K562 (cell line): ENCODE measurements at regions not wholly inside any gene's neighbourhood (a gene's known extent, or its start where the extent isn't known, plus 50 kb on each side); places are given as distances from the start of the nearest gene placed in this dataset.

ENCODE experiments used
- ATAC-seq: fragments of 200-7000 bp; cut with Tn5 transposase; 3 replicates; pipeline ENCODE4 v1.9.1; 2020; ENCODE audit warnings: moderate library complexity
- BruUV-seq: library from RNA; stranded (reverse); fragments of 400-500 nt; replicated peaks from 2 replicates; lab custom pipeline; 2021; lab: Mats Ljungman, UMichigan
- CTCF ChIA-PET: fragments of 300-600 bp; formaldehyde crosslinking; extraction: SDS; loops from one replicate; lab custom pipeline; 2021; ENCODE audit warnings: low intra/inter-chr PET ratio; lab: Yijun Ruan, JAX
- POLR2A ChIA-PET: fragments of 300-600, 350-650 bp; sonication (Branson Sonifier 250); formaldehyde crosslinking; extraction: SDS; loops from one replicate; lab custom pipeline; 2021; ENCODE audit warnings: antibody characterized with exemption, inconsistent platforms; lab: Yijun Ruan, JAX
- DNase-seq, 4 experiments: peaks; one replicate each; pipeline versions ENCODE4 v3.0.0 to v3.0.0-alpha.2; 2011 to 2018; ENCODE audit warnings: low spot score in 3 of 4, mixed read lengths in 3 of 4; ENCODE audit errors: extremely low read depth in 1 of 4
- FAIRE-seq: peaks from 2 replicates; lab custom pipeline; 2011; peaks lifted over from hg19 to GRCh38; lab: Jason Lieb, UNC
- H2AFZ ChIP-seq: 2 replicates; pipeline ENCODE4 v1.6.0; 2011; ENCODE audit warnings: low read depth, low read length, control low read depth, inconsistent platforms
- H3K27ac ChIP-seq: fragments of 200-600 bp; 3 replicates; pipeline ENCODE4 v1.8.0; 2011; ENCODE audit warnings: low read depth, mild to moderate bottlenecking, control low read depth, inconsistent platforms, low read length, moderate library complexity, mixed read lengths; ENCODE audit errors: extremely low read depth
- H3K27me3 ChIP-seq, 2 experiments: fragments of 300-600 bp in 1 of 2; 2 replicates in 1 of 2; 3 replicates in 1 of 2; pipeline versions ENCODE4 v1.6.0 to v1.8.0; 2011; ENCODE audit warnings: inconsistent platforms in 2 of 2, low read length in 2 of 2, mild to moderate bottlenecking in 1 of 2, mixed read lengths in 1 of 2, moderate library complexity in 1 of 2; ENCODE audit not compliant: control insufficient read depth in 2 of 2, insufficient read depth in 2 of 2
- H3K36me3 ChIP-seq: fragments of 300-600 bp; 3 replicates; pipeline ENCODE4 v1.8.0; 2011; ENCODE audit warnings: mild to moderate bottlenecking, low read length, inconsistent platforms; ENCODE audit not compliant: control insufficient read depth, insufficient read depth
- H3K4me1 ChIP-seq, 2 experiments: fragments of 200-600 bp in 1 of 2; replicated peaks in 1 of 2; 2 replicates in 1 of 2; 3 replicates in 1 of 2; pipeline versions ENCODE4 v1.5.1 to v1.8.0; 2011; ENCODE audit warnings: inconsistent platforms in 2 of 2, low read length in 2 of 2, mild to moderate bottlenecking in 1 of 2, mixed read lengths in 1 of 2, moderate library complexity in 1 of 2; ENCODE audit not compliant: control insufficient read depth in 2 of 2, insufficient read depth in 2 of 2
- H3K4me2 ChIP-seq: 2 replicates; pipeline ENCODE4 v1.6.1; 2011; ENCODE audit warnings: low read length, control low read depth, inconsistent platforms, mixed read lengths; ENCODE audit not compliant: insufficient read depth
- H3K4me3 ChIP-seq: fragments of 200-600 bp; sonication (generic), shearing (Covaris generic); 2 replicates; pipeline ENCODE4 v1.5.1; 2016; ENCODE audit warnings: control low read depth, inconsistent platforms
- H3K79me2 ChIP-seq: fragments of 200-600 bp; 3 replicates; pipeline ENCODE4 v1.8.0; 2011; ENCODE audit warnings: low read length, inconsistent platforms; ENCODE audit not compliant: control insufficient read depth, insufficient read depth
- H3K9ac ChIP-seq, 2 experiments: 2 replicates each; pipeline versions ENCODE4 v1.6.0 to v1.6.1; 2011; ENCODE audit warnings: low read depth in 2 of 2, low read length in 2 of 2, control low read depth in 1 of 2, inconsistent platforms in 1 of 2, mild to moderate bottlenecking in 1 of 2, mixed read lengths in 1 of 2; ENCODE audit not compliant: insufficient read depth in 1 of 2
- H3K9me1 ChIP-seq: one replicate; pipeline ENCODE4 v1.6.0; 2011; ENCODE audit warnings: inconsistent platforms, mild to moderate bottlenecking, low read length, moderate library complexity; ENCODE audit not compliant: control insufficient read depth, insufficient read depth
- H3K9me3 ChIP-seq: replicated peaks from 2 replicates; pipeline ENCODE4 v1.5.1; 2011; ENCODE audit warnings: low read depth, low read length, inconsistent platforms; ENCODE audit not compliant: control insufficient read depth, insufficient read depth
- H4K20me1 ChIP-seq: replicated peaks from 2 replicates; pipeline ENCODE4 v1.6.1; 2011; ENCODE audit warnings: low read length, inconsistent platforms, mixed read lengths; ENCODE audit not compliant: control insufficient read depth, insufficient read depth
- CXXC5 ChIP-seq: fragments of 250-450 bp; sonication (Bioruptor Pico); IDR thresholded peaks from 2 replicates; pipeline ENCODE4 v1.8.0; 2022; ENCODE audit warnings: inconsistent platforms, mild to moderate bottlenecking, moderate library complexity
- FOXJ2 ChIP-seq: fragments of 200-800 bp; sonication (Bioruptor generic); IDR thresholded peaks from 2 replicates; pipeline ENCODE4 v1.6.1; 2016; ENCODE audit warnings: missing genetic modification characterization, missing compliant biosample characterization
- JUN ChIP-seq, 2 experiments: sonication (generic) in 1 of 2; formaldehyde crosslinking in 1 of 2; IDR thresholded peaks; 2 replicates each; pipeline versions ENCODE4 v1.6.1 to v1.8.0; 2012 to 2022; ENCODE audit warnings: borderline replicate concordance in 2 of 2, mild to moderate bottlenecking in 2 of 2, improper control_type of control experiment in 1 of 2, low read depth in 1 of 2, low read length in 1 of 2, missing genetic modification reagents in 1 of 2
- NR4A1 ChIP-seq, 2 experiments: fragments of 250-450 bp in 1 of 2; fragments of 450-650 bp in 1 of 2; sonication (Bioruptor Pico) in 1 of 2; IDR thresholded peaks; 2 replicates each; pipeline versions ENCODE4 v1.4.0 to v1.6.1; 2016 to 2020; ENCODE audit warnings: mild to moderate bottlenecking in 2 of 2, missing compliant biosample characterization in 1 of 2, missing genetic modification characterization in 1 of 2, moderate library complexity in 1 of 2
- SLC30A9 ChIP-seq: fragments of 250-450 bp; sonication (Bioruptor Pico); IDR thresholded peaks from 2 replicates; pipeline ENCODE4 v1.8.0; 2022; ENCODE audit warnings: mild to moderate bottlenecking, moderate library complexity
- SMAD4 ChIP-seq: fragments of 250-450 bp; sonication (Bioruptor Pico); conservative IDR thresholded peaks from 2 replicates; pipeline ENCODE4 v1.8.0; 2021; ENCODE audit warnings: inconsistent platforms, mild to moderate bottlenecking, moderate library complexity
- TBL1XR1 ChIP-seq, 2 experiments: IDR thresholded peaks; 2 replicates each; pipeline ENCODE4 v1.6.1; 2012; ENCODE audit warnings: improper control_type of control experiment in 2 of 2, low read length in 2 of 2, mild to moderate bottlenecking in 1 of 2
- ZNF24 ChIP-seq: fragments of 450-650 bp; IDR thresholded peaks from 2 replicates; pipeline ENCODE4 v1.6.1; 2016
- ZNF551 ChIP-seq: fragments of 250-450 bp; sonication (Bioruptor Pico); IDR thresholded peaks from 2 replicates; pipeline ENCODE4 v1.5.0; 2021; ENCODE audit warnings: mild to moderate bottlenecking, moderate library complexity
- ZNF668 ChIP-seq: fragments of 250-450 bp; sonication (Bioruptor Pico); IDR thresholded peaks from 2 replicates; pipeline ENCODE4 v1.8.0; 2022; ENCODE audit warnings: mild to moderate bottlenecking, inconsistent platforms
- ZNF766 ChIP-seq: fragments of 200-800 bp; sonication (Bioruptor generic); conservative IDR thresholded peaks from 2 replicates; pipeline ENCODE4 v1.6.1; 2016; ENCODE audit warnings: missing genetic modification characterization, missing compliant biosample characterization
- WGBS: fragments of 100-300 bp; shearing (Covaris generic); methylation state at CpG from one replicate; pipeline ENCODE4 v1.1.6; 2016; ENCODE audit warnings: low coverage, mixed read lengths; ENCODE audit not compliant: insufficient coverage; ENCODE audit errors: missing lambda C conversion rate; 5-methylcytosine and 5-hydroxymethylcytosine counted together
- in situ Hi-C: fragments of 300-500 bp; cut with MboI; formaldehyde crosslinking; loops from 4 replicates; pipeline ENCODE4 v1.15.0; 2018; ENCODE audit warnings: inconsistent platforms, mixed read lengths
- intact Hi-C: fragments of 100-400 bp; cut with micrococcal nuclease; formaldehyde crosslinking; loops from 2 replicates; pipeline ENCODE4 v1.14.2; 2022
- TF ChIP-seq, protein P1 (sequence below): sonication (generic); formaldehyde crosslinking; IDR thresholded peaks from 2 replicates; pipeline ENCODE4 v1.8.0; 2023; ENCODE audit warnings: missing genetic modification reagents, mild to moderate bottlenecking, borderline replicate concordance
- TF ChIP-seq, protein P2 (sequence below): fragments of 250-450 bp; sonication (Bioruptor Pico); IDR thresholded peaks from 2 replicates; pipeline ENCODE4 v1.4.0; 2020
- TF ChIP-seq, protein P3 (sequence below): fragments of 250-450 bp; sonication (Bioruptor Pico); IDR thresholded peaks from 2 replicates; pipeline ENCODE4 v1.4.0; 2020; ENCODE audit warnings: mild to moderate bottlenecking, moderate library complexity

DNA sequence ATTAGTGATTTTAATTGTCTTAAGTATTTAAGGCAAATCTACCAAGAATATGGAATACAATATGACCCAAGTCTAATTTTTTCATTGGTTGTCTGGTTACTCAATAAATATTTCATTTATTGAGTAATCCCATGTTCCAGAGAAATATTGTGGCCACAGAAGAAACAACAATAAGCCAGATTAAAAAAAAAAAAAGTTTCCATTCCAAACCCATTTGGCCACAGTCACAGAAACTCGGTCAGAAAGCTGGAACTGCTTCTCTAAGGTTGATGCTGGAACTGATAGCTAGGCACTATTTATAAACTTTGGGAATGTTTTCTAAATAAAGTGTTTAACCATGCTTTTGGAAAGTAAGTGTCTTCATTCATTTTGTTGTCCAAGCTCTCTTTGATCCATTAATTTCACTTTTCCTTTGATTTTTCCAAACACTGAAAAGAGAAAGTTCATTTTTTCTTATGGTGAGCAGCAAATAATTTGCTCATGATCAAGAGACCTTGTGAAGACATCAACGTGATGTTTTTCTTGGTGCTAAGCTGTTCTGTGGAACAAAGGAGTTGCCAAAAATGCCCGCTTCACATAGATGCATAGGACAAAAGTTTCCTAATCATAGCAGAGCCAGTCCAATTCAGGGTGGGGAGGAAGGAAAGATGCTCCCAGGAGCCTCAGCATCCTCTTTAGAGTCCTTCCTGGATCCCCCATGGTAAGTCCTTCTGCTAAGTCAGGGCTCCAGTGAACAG lies 72.1 kb upstream of the CCBE1 start:
- Histone ChIP-seq H3K36me3 (no peaks in the 10 kb centered on the region), H3K4me2 (no peak overlapping the region), H3K27ac (no peak overlapping the region), H3K27me3 (no peaks in the 10 kb centered on the region), H3K9me1 (no peaks in the 10 kb centered on the region), H3K9me3 (no peaks in the 10 kb centered on the region), H3K4me3 (no peak overlapping the region), H3K4me1 (no peaks in the 10 kb centered on the region), H3K79me2 (no peaks in the 10 kb centered on the region), H4K20me1 (no peaks in the 10 kb centered on the region), H2AFZ (no peak overlapping the region), H3K9ac (no peak overlapping the region)
- in situ Hi-C loops, result no loop called here
- no TSS peak for BruUV-seq
- ChIA-PET CTCF (no interaction called here), POLR2A (interaction anchor here (1.2 kb wide), 1 partner anchor 12 kb away, joined by 3 read pairs; no protein-coding TSS in a partner anchor)
- intact Hi-C loops, result no loop called here
- no peak for DNase-seq
- no peak for FAIRE-seq
- WGBS, result 0% methylated on average over 2 of the region's 3 CpGs
- no peak for ATAC-seq
- TF ChIP-seq, protein P1, sequence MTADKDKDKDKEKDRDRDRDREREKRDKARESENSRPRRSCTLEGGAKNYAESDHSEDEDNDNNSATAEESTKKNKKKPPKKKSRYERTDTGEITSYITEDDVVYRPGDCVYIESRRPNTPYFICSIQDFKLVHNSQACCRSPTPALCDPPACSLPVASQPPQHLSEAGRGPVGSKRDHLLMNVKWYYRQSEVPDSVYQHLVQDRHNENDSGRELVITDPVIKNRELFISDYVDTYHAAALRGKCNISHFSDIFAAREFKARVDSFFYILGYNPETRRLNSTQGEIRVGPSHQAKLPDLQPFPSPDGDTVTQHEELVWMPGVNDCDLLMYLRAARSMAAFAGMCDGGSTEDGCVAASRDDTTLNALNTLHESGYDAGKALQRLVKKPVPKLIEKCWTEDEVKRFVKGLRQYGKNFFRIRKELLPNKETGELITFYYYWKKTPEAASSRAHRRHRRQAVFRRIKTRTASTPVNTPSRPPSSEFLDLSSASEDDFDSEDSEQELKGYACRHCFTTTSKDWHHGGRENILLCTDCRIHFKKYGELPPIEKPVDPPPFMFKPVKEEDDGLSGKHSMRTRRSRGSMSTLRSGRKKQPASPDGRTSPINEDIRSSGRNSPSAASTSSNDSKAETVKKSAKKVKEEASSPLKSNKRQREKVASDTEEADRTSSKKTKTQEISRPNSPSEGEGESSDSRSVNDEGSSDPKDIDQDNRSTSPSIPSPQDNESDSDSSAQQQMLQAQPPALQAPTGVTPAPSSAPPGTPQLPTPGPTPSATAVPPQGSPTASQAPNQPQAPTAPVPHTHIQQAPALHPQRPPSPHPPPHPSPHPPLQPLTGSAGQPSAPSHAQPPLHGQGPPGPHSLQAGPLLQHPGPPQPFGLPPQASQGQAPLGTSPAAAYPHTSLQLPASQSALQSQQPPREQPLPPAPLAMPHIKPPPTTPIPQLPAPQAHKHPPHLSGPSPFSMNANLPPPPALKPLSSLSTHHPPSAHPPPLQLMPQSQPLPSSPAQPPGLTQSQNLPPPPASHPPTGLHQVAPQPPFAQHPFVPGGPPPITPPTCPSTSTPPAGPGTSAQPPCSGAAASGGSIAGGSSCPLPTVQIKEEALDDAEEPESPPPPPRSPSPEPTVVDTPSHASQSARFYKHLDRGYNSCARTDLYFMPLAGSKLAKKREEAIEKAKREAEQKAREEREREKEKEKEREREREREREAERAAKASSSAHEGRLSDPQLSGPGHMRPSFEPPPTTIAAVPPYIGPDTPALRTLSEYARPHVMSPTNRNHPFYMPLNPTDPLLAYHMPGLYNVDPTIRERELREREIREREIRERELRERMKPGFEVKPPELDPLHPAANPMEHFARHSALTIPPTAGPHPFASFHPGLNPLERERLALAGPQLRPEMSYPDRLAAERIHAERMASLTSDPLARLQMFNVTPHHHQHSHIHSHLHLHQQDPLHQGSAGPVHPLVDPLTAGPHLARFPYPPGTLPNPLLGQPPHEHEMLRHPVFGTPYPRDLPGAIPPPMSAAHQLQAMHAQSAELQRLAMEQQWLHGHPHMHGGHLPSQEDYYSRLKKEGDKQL (CRISPR knock-in tag), result no peak
- no peak for TF ChIP-seq TBL1XR1 (IDR thresholded peaks at IDR 0.05; ENCODE audit: low read length in 2 of 2)
- TF ChIP-seq CXXC5 (CRISPR knock-in tag), result no peak
- TF ChIP-seq NR4A1 (CRISPR knock-in tag; IDR thresholded peaks at IDR 0.05), result no peak
- TF ChIP-seq NR4A1 (tag; IDR thresholded peaks at IDR 0.05), result no peak
- TF ChIP-seq ZNF668 (CRISPR knock-in tag), result no peak
- no peak for TF ChIP-seq FOXJ2 (tag)
- TF ChIP-seq JUN (IDR thresholded peaks at IDR 0.05; ENCODE audit: borderline replicate concordance, low read depth, low read length), result no peak
- TF ChIP-seq JUN (CRISPR knock-in tag; IDR thresholded peaks at IDR 0.05; ENCODE audit: borderline replicate concordance), result no peak
- no peak for TF ChIP-seq ZNF24
- no peak for TF ChIP-seq SLC30A9 (CRISPR knock-in tag)
- TF ChIP-seq ZNF551 (CRISPR knock-in tag), result no peak
- TF ChIP-seq ZNF766 (CRISPR knock-in tag), result no peak
- TF ChIP-seq SMAD4 (CRISPR knock-in tag), result no peak
- TF ChIP-seq, protein P2, sequence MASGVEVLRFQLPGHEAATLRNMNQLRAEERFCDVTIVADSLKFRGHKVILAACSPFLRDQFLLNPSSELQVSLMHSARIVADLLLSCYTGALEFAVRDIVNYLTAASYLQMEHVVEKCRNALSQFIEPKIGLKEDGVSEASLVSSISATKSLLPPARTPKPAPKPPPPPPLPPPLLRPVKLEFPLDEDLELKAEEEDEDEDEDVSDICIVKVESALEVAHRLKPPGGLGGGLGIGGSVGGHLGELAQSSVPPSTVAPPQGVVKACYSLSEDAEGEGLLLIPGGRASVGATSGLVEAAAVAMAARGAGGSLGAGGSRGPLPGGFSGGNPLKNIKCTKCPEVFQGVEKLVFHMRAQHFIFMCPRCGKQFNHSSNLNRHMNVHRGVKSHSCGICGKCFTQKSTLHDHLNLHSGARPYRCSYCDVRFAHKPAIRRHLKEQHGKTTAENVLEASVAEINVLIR (CRISPR knock-in tag), result no peak
- TF ChIP-seq, protein P3, sequence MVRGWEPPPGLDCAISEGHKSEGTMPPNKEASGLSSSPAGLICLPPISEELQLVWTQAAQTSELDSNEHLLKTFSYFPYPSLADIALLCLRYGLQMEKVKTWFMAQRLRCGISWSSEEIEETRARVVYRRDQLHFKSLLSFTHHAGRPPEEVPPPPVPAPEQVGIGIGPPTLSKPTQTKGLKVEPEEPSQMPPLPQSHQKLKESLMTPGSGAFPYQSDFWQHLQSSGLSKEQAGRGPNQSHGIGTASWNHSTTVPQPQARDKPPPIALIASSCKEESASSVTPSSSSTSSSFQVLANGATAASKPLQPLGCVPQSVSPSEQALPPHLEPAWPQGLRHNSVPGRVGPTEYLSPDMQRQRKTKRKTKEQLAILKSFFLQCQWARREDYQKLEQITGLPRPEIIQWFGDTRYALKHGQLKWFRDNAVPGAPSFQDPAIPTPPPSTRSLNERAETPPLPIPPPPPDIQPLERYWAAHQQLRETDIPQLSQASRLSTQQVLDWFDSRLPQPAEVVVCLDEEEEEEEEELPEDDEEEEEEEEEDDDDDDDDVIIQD (CRISPR knock-in tag), result no peak
